A549 (cell line): ENCODE measurements at regions not wholly inside any gene's neighbourhood (a gene's known extent, or its start where the extent isn't known, plus 50 kb on each side); places are given as distances from the start of the nearest gene placed in this dataset.

Experiments used
- ATAC-seq, 2 experiments: fragments of 200-7000 bp in 1 of 2; fragments of >200 bp in 1 of 2; cut with Nextera tagmentation in 1 of 2; cut with Tn5 transposase in 1 of 2; 3 replicates each; pipeline versions ENCODE4 v1.8.0 to v1.9.1; 2018 to 2020; ENCODE audit warnings: mild to moderate bottlenecking in 1 of 2, moderate library complexity in 1 of 2
- CTCF ChIA-PET: fragments of 300-600 bp; sonication (Branson Sonifier 250); formaldehyde crosslinking; extraction: SDS; loops from one replicate; lab custom pipeline; 2021; ENCODE audit warnings: antibody characterized with exemption, inconsistent platforms; lab: Yijun Ruan, JAX
- POLR2A ChIA-PET: fragments of 350-600 bp; formaldehyde crosslinking; extraction: SDS; loops from one replicate; lab custom pipeline; 2021; ENCODE audit warnings: antibody characterized with exemption, inconsistent platforms; lab: Yijun Ruan, JAX
- DNase-seq, 2 experiments: peaks; one replicate each; pipeline versions ENCODE4 v3.0.0 to v3.0.0-alpha.2; 2011 to 2016; ENCODE audit warnings: low read depth in 1 of 2, low spot score in 1 of 2
- FAIRE-seq: peaks from 2 replicates; lab custom pipeline; 2011; peaks lifted over from hg19 to GRCh38; lab: Jason Lieb, UNC
- H3K27ac ChIP-seq, 2 experiments: fragments of >200 bp; sonication (Bioruptor Twin); formaldehyde crosslinking; 3 replicates each; pipeline ENCODE4 v1.5.1; 2016 to 2017
- H3K4me1 ChIP-seq: fragments of >200 bp; sonication (Bioruptor Twin); formaldehyde crosslinking; 3 replicates; pipeline ENCODE4 v1.6.1; 2016
- H3K4me2 ChIP-seq: fragments of >200 bp; sonication (Bioruptor Twin); formaldehyde crosslinking; 3 replicates; pipeline ENCODE4 v1.6.1; 2016
- H3K4me3 ChIP-seq: fragments of >200 bp; sonication (Bioruptor Twin); formaldehyde crosslinking; 3 replicates; pipeline ENCODE4 v1.5.1; 2016
- H3K9me3 ChIP-seq: fragments of >200 bp; sonication (Bioruptor Twin); formaldehyde crosslinking; 3 replicates; pipeline ENCODE4 v1.6.1; 2016
- ATOH8 ChIP-seq: fragments of 250-450 bp; sonication (Bioruptor Pico); IDR thresholded peaks from 2 replicates; pipeline ENCODE4 v1.5.0; 2020; ENCODE audit warnings: low read depth, mild to moderate bottlenecking, moderate library complexity
- BHLHE40 ChIP-seq: IDR thresholded peaks from 2 replicates; pipeline ENCODE4 v1.6.1; 2012; ENCODE audit warnings: low read depth, low read length, inconsistent platforms
- E2F6 ChIP-seq: IDR thresholded peaks from 2 replicates; pipeline ENCODE4 v1.6.1; 2012; ENCODE audit warnings: low read depth, borderline replicate concordance
- EHMT2 ChIP-seq: fragments of 200-600 bp; sonication (generic); IDR thresholded peaks from 2 replicates; pipeline ENCODE4 v1.6.1; 2016; ENCODE audit warnings: antibody characterized with exemption, low read depth, mild to moderate bottlenecking, moderate library complexity
- ELK1 ChIP-seq: fragments of 150-350 bp; IDR thresholded peaks from 2 replicates; pipeline ENCODE4 v1.6.1; 2014; ENCODE audit warnings: low read depth, mild to moderate bottlenecking, low read length
- FOSB ChIP-seq: fragments of 250-450 bp; sonication (Bioruptor Pico); IDR thresholded peaks from 2 replicates; pipeline ENCODE4 v1.5.0; 2020; ENCODE audit warnings: mild to moderate bottlenecking, moderate library complexity
- FOXS1 ChIP-seq: fragments of 250-450 bp; sonication (Bioruptor Pico); IDR thresholded peaks from 2 replicates; pipeline ENCODE4 v1.5.0; 2020; ENCODE audit warnings: mild to moderate bottlenecking, moderate library complexity
- HDAC2 ChIP-seq: fragments of 200-600 bp; sonication (generic); IDR thresholded peaks from 2 replicates; pipeline ENCODE4 v1.6.1; 2016
- HEYL ChIP-seq: fragments of 250-450 bp; sonication (Bioruptor Pico); IDR thresholded peaks from 2 replicates; pipeline ENCODE4 v1.8.0; 2021; ENCODE audit warnings: mild to moderate bottlenecking, moderate library complexity
- HOXA7 ChIP-seq: fragments of 250-450 bp; sonication (Bioruptor Pico); IDR thresholded peaks from 2 replicates; pipeline ENCODE4 v1.5.0; 2020; ENCODE audit warnings: mild to moderate bottlenecking, moderate library complexity
- HOXB13 ChIP-seq: fragments of 250-450 bp; sonication (Bioruptor Pico); IDR thresholded peaks from 2 replicates; pipeline ENCODE4 v1.5.0; 2020; ENCODE audit warnings: low read depth, mild to moderate bottlenecking, moderate library complexity
- HOXB5 ChIP-seq: fragments of 250-450 bp; sonication (Bioruptor Pico); IDR thresholded peaks from 2 replicates; pipeline ENCODE4 v1.5.0; 2020; ENCODE audit warnings: mild to moderate bottlenecking, moderate library complexity
- KDM5A ChIP-seq: fragments of 200-600 bp; sonication (generic); IDR thresholded peaks from 2 replicates; pipeline ENCODE4 v1.6.1; 2016; ENCODE audit warnings: antibody characterized with exemption, mild to moderate bottlenecking
- MAX ChIP-seq: IDR thresholded peaks from 2 replicates; pipeline ENCODE4 v1.6.1; 2012
- MAZ ChIP-seq: fragments of 150-350 bp; IDR thresholded peaks from 2 replicates; pipeline ENCODE4 v1.6.1; 2014; ENCODE audit warnings: antibody characterized with exemption, low read depth, low read length, borderline replicate concordance
- NFE2L2 ChIP-seq: fragments of 150-350 bp; conservative IDR thresholded peaks from 2 replicates; pipeline ENCODE4 v1.6.1; 2014; ENCODE audit warnings: low read length
- NPAS2 ChIP-seq: fragments of 250-450 bp; sonication (Bioruptor Pico); IDR thresholded peaks from 2 replicates; pipeline ENCODE4 v1.8.0; 2022; ENCODE audit warnings: mild to moderate bottlenecking, moderate library complexity, borderline replicate concordance
- PHF8 ChIP-seq: fragments of 200-600 bp; sonication (generic); IDR thresholded peaks from 2 replicates; pipeline ENCODE4 v1.6.1; 2016; ENCODE audit warnings: low read depth, mild to moderate bottlenecking, antibody characterized with exemption, moderate library complexity, borderline replicate concordance
- POLR2AphosphoS2 ChIP-seq: conservative IDR thresholded peaks from 2 replicates; pipeline ENCODE4 v1.6.1; 2012; ENCODE audit warnings: low read length, improper control_type of control experiment, inconsistent platforms
- RAD21 ChIP-seq, 2 experiments: fragments of >200 bp in 1 of 2; sonication (Bioruptor Twin) in 1 of 2; formaldehyde crosslinking in 1 of 2; IDR thresholded peaks in 1 of 2; conservative IDR thresholded peaks in 1 of 2; 2 replicates in 1 of 2; 3 replicates in 1 of 2; pipeline ENCODE4 v1.6.1; 2012 to 2018; ENCODE audit warnings: inconsistent platforms in 1 of 2
- RCOR1 ChIP-seq: fragments of 150-350 bp; IDR thresholded peaks from 2 replicates; pipeline ENCODE4 v1.6.1; 2014; ENCODE audit warnings: antibody characterized with exemption, low read length, low read depth
- REST ChIP-seq: fragments of 200-600 bp; sonication (generic); IDR thresholded peaks from 2 replicates; pipeline ENCODE4 v1.6.1; 2016; ENCODE audit warnings: antibody characterized with exemption, mild to moderate bottlenecking, moderate library complexity
- RNF2 ChIP-seq: fragments of 200-600 bp; sonication (generic); IDR thresholded peaks from 2 replicates; pipeline ENCODE4 v1.6.1; 2016; ENCODE audit warnings: low read depth, mild to moderate bottlenecking, antibody characterized with exemption, moderate library complexity, borderline replicate concordance
- TFCP2L1 ChIP-seq: fragments of 250-450 bp; sonication (Bioruptor Pico); IDR thresholded peaks from 2 replicates; pipeline ENCODE4 v1.5.0; 2021; ENCODE audit warnings: mild to moderate bottlenecking
- ZC3H11A ChIP-seq: fragments of 450-650 bp; IDR thresholded peaks from 2 replicates; pipeline ENCODE4 v1.6.1; 2014; ENCODE audit warnings: antibody characterized with exemption, mild to moderate bottlenecking
- ZFP36 ChIP-seq: fragments of 450-650 bp; IDR thresholded peaks from 2 replicates; pipeline ENCODE4 v1.6.1; 2014; ENCODE audit warnings: borderline replicate concordance; ENCODE audit not compliant: partially characterized antibody
- ZNF302 ChIP-seq: fragments of 250-450 bp; sonication (Bioruptor Pico); IDR thresholded peaks from 2 replicates; pipeline ENCODE4 v1.9.0; 2021; ENCODE audit warnings: inconsistent platforms, mild to moderate bottlenecking, moderate library complexity
- ZSCAN20 ChIP-seq: fragments of 250-450 bp; sonication (Bioruptor Pico); IDR thresholded peaks from 2 replicates; pipeline ENCODE4 v1.8.0; 2022; ENCODE audit warnings: mild to moderate bottlenecking, moderate library complexity
- WGBS: methylation state at CpG from one replicate; pipeline ENCODE4 v1.1.6; 2017; ENCODE audit errors: missing lambda C conversion rate; 5-methylcytosine and 5-hydroxymethylcytosine counted together

- Histone ChIP-seq H3K9me3 (no peaks in the 10 kb centered on the region), H3K27ac (no peak overlapping the region), H3K4me1 (no peaks in the 10 kb centered on the region), H3K4me3 (no peak overlapping the region), H3K4me2 (no peak overlapping the region)
- ATAC-seq: no peak
- WGBS: 23% methylated on average over 3 of the region's 3 CpGs
- DNase-seq: no peak
- ChIA-PET CTCF (interaction anchor here (1.2 kb wide), 1 partner anchor 40 kb away, joined by 3 read pairs; no protein-coding TSS in a partner anchor), POLR2A (no interaction called here)
- TF ChIP-seq HOXA7 (CRISPR knock-in tag): no peak
- no peak for TF ChIP-seq ZSCAN20 (CRISPR knock-in tag)
- FAIRE-seq: no peak
These were observed 228.3 kb downstream of the CLIC5 start for GRCh38 chr6:45787384-45787783.

GRCh38 chr6:45786355-45786781, 229.3 kb downstream of the CLIC5 start:
- Histone ChIP-seq H3K27ac (no peak overlapping the region), H3K4me3 (no peak overlapping the region)
- no peak for TF ChIP-seq REST
- no peak for TF ChIP-seq TFCP2L1 (CRISPR knock-in tag)
- no peak for TF ChIP-seq ZFP36
- TF ChIP-seq ELK1: no peak
- no peak for TF ChIP-seq HOXB13
- TF ChIP-seq MAZ: no peak
- TF ChIP-seq RNF2: no peak
- no peak for TF ChIP-seq KDM5A
- no peak for TF ChIP-seq NFE2L2
- no peak for TF ChIP-seq HOXB5 (CRISPR knock-in tag)
- no peak for TF ChIP-seq E2F6
- no peak for TF ChIP-seq BHLHE40
- TF ChIP-seq, all 56 proteins: peak for 0
- no peak for DNase-seq
- no peak for FAIRE-seq
- H3K9me3 ChIP-seq: no peaks in the 10 kb centered on the region
- no peak overlapping the region for H3K4me2 ChIP-seq
- POLR2A ChIA-PET: no interaction called here
- ATAC-seq: no peak
- CTCF ChIA-PET: no interaction called here
- WGBS: 41% methylated on average over 6 of the region's 6 CpGs
- no peaks in the 10 kb centered on the region for H3K4me1 ChIP-seq

- Histone ChIP-seq H3K4me1 (no peaks in the 10 kb centered on the region), H3K4me3 (no peak overlapping the region), H3K27ac (no peak overlapping the region), H3K4me2 (no peak overlapping the region), H3K9me3 (no peaks in the 10 kb centered on the region)
- 81% methylated on average over 1 of the region's 1 CpG for WGBS
- FAIRE-seq: no peak
- ChIA-PET CTCF (interaction anchor here (0.6 kb wide), 1 partner anchor 707 kb away, joined by 3 read pairs; the partner anchor contains the start of gene RCAN2), POLR2A (no interaction called here)
- ATAC-seq: no peak
- no peak for DNase-seq
- TF ChIP-seq MAX: no peak
- no peak for TF ChIP-seq RCOR1
- no peak for TF ChIP-seq PHF8
- TF ChIP-seq NPAS2 (CRISPR knock-in tag): no peak
- TF ChIP-seq ZNF302 (CRISPR knock-in tag): no peak
- no peak for TF ChIP-seq HOXB5 (CRISPR knock-in tag)
- TF ChIP-seq FOSB (CRISPR knock-in tag): no peak
- no peak for TF ChIP-seq HEYL (CRISPR knock-in tag)
- TF ChIP-seq FOXS1: no peak
- no peak for TF ChIP-seq HDAC2
- TF ChIP-seq POLR2AphosphoS2: no peak
- TF ChIP-seq ATOH8 (CRISPR knock-in tag): no peak
- TF ChIP-seq RAD21 (conservative IDR thresholded peaks at IDR 0.05 in 1 of 2, IDR thresholded peaks at IDR 0.05 in 1 of 2): no peak
- TF ChIP-seq EHMT2: no peak
- TF ChIP-seq ZC3H11A: no peak
These were observed 231.4 kb downstream of the CLIC5 start for GRCh38 chr6:45784250-45784649.
